ENCODE measurements at regions not wholly inside any gene's neighbourhood (a gene's known extent, or its start where the extent isn't known, plus 50 kb on each side); places are given as distances from the start of the nearest gene placed in this dataset.
"Not testable (repeated sequence)": the region's sequence is repeated elsewhere in the genome, so short reads cannot be mapped to it uniquely, and the experiment has no call there.

DNA sequence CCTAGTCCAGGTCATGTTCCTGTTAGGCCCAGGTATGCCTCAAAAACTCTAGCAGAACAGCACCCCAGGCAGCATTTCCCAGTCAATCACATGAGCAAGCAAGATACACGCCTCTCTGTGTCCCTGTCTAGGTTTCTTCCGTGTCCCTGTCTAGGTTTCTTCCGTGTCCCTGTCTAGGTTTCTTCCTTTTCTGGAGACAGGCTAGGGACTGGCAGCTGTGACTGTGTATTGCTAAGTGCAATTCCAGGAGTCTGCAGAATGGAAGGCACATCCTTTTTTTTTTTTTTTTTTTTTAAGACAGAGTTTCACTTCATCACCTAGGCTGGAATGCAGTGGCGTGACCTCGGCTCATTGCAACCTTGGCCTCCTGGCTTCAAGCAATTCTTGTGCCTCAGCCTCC lies 77.6 kb downstream of the SETD4 start:
- in situ Hi-C loops (cut with HindIII; ENCODE audit: low sequenced_read_pairs): no loop called here
- no peak for DNase-seq (ENCODE audit: low read depth, low spot score)
- TF ChIP-seq, protein P1, sequence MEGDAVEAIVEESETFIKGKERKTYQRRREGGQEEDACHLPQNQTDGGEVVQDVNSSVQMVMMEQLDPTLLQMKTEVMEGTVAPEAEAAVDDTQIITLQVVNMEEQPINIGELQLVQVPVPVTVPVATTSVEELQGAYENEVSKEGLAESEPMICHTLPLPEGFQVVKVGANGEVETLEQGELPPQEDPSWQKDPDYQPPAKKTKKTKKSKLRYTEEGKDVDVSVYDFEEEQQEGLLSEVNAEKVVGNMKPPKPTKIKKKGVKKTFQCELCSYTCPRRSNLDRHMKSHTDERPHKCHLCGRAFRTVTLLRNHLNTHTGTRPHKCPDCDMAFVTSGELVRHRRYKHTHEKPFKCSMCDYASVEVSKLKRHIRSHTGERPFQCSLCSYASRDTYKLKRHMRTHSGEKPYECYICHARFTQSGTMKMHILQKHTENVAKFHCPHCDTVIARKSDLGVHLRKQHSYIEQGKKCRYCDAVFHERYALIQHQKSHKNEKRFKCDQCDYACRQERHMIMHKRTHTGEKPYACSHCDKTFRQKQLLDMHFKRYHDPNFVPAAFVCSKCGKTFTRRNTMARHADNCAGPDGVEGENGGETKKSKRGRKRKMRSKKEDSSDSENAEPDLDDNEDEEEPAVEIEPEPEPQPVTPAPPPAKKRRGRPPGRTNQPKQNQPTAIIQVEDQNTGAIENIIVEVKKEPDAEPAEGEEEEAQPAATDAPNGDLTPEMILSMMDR (IDR thresholded peaks at IDR 0.05; ENCODE audit: low read depth, low read length): no peak
- no peak overlapping the region for H3K4me3 ChIP-seq (ENCODE audit: low read depth, low read length)

DNA sequence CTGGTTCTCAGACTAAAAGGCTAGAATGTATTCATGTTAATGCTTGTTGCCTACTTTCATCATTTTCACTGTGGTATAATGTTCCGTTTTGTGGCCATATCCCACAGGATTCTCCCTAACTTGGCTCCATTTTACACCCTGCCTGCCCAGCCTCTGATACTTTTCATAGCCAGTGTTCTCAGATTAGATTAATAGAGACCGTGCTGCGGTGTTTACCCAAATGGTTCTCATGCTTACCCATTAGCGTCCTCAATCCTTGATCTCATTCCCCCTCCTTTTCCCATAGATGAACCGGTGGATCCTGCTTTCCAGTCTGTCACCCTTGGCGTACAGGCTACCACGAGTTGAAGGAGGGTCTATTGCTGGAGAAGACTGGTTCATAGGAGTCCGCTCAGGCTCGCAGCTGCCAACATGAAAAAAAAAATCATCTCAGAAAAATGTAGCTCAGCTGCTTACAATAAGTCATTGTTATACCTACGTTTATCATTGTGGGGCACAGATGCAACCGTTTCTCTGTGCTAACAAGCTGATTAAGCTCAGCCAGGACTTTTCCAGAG lies 78.7 kb downstream of the SETD4 start:
- in situ Hi-C loops (cut with HindIII; ENCODE audit: low sequenced_read_pairs): no loop called here
- H3K4me3 ChIP-seq (ENCODE audit: low read depth, low read length): no peak overlapping the region
- DNase-seq (ENCODE audit: low read depth, low spot score): no peak
- TF ChIP-seq, protein P1 (IDR thresholded peaks at IDR 0.05; ENCODE audit: low read depth, low read length): no peak

DNA sequence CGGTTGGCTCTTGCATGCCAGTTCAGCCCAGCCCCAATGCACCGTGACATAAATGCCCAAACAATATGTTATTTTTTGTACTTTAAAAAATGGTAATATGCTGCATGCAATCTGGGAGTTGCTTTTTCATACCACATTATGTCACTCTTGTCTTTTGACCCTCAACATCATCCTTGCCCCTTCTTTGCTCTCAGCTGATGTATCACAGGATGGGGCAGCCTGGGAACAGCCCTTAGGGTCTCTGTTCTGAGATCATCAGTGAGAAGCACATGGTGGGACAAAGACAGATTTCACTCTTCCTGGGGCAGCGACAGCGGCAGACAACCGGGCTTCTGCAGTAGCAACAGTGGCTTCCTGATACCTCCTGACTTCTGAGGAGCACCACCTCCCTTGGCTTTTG lies 79.5 kb downstream of the SETD4 start:
- in situ Hi-C loops (cut with HindIII; ENCODE audit: low sequenced_read_pairs): no loop called here
- TF ChIP-seq, protein P1 (IDR thresholded peaks at IDR 0.05; ENCODE audit: low read depth, low read length): no peak
- no peak for DNase-seq (ENCODE audit: low read depth, low spot score)
- H3K4me3 ChIP-seq (ENCODE audit: low read depth, low read length): no peak overlapping the region

DNA sequence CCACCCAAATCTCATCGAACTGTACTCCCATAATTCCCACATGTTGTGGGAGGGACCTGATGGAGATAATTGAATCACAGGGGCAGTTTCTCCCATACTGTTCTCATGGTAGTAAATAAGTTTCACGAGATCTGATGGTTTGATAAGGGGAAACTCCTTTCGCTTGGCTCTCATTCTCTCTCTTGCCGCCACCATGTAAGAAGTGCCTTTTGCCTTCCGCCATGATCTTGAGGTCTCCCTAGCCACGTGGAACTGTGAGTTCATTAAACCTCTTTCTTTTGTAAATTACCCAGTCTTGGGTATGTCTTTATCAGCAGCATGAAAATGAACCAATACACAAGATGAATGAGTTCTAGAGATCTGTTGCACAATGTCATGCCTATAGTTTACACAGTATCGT lies 82.5 kb downstream of the SETD4 start:
- in situ Hi-C loops (cut with HindIII; ENCODE audit: low sequenced_read_pairs): not testable (repeated sequence)

DNA sequence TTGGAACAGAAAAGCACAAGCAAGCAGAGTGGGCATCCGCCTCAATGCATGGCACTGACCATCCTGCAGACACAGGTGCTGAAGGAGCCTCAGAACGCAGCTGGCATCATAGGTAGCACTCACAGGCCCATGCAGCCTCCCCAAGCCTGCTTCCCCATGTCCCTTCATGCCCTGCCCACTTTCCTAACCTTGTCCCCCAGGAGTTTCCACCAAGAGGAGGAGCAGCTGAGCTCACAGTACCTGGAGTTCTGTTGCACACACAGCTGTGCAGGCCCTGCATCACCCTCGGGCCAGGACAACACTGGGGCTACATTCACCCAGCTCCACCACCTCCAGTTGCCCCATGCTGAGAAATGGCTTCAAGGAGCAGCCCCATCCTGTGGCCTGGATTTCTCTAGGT lies 83.4 kb downstream of the SETD4 start:
- DNase-seq (ENCODE audit: low read depth, low spot score): no peak
- no peak overlapping the region for H3K4me3 ChIP-seq (ENCODE audit: low read depth, low read length)
- TF ChIP-seq, protein P1 (IDR thresholded peaks at IDR 0.05; ENCODE audit: low read depth, low read length): no peak
- in situ Hi-C loops (cut with HindIII; ENCODE audit: low sequenced_read_pairs): no loop called here

More for the DNA sequence above, 82.5 kb downstream of the SETD4 start:
- not testable (repeated sequence) for H3K4me3 ChIP-seq (ENCODE audit: low read depth, low read length); DNase-seq (ENCODE audit: low read depth, low spot score)

DNA sequence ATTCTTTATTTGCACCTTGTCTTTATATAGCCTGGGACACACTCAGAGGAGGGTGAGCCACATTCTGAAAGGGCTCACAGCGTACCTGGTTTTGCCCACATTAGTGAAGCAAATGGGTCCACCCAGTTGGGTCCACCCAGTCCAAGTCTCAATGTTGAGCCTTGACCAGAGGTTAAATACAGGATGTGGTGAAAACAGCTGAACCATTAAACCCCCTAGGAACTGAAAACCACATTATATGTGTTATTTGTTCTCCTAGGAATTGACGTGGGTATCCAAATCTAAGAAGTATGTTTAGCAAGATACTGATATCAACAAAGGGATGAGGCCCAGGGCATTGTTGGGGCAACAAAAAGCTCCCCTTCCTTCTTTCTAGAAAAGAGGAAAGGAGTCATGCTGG lies 83.8 kb downstream of the SETD4 start:
- in situ Hi-C loops (cut with HindIII; ENCODE audit: low sequenced_read_pairs): no loop called here
- peak; percentile 16 for DNase-seq (ENCODE audit: low read depth, low spot score)
- no peak overlapping the region for H3K4me3 ChIP-seq (ENCODE audit: low read depth, low read length)
- TF ChIP-seq, protein P1 (IDR thresholded peaks at IDR 0.05; ENCODE audit: low read depth, low read length): no peak

DNA sequence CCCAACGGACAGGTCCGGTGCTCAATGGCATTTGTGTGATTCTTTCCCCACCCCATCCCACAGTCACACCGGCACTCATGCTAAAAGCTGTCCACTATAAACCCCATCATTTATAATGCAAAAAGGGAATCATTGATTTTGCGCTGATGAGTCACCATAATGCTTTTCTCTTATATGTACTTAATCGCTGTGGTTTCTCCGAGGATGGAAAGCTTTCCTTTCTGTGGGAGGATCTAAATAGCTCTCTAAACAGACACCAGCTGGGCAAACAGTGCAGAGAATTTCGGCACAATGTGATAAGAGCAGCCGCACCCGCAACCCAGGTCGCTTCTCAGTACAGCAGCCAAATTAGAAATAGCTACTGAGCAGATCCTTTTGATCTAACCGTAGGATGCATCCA lies 85.6 kb downstream of the SETD4 start:
- TF ChIP-seq, protein P1 (IDR thresholded peaks at IDR 0.05; ENCODE audit: low read depth, low read length): no peak
- no peak overlapping the region for H3K4me3 ChIP-seq (ENCODE audit: low read depth, low read length)
- in situ Hi-C loops (cut with HindIII; ENCODE audit: low sequenced_read_pairs): no loop called here
- peak; percentile 66 for DNase-seq (ENCODE audit: low read depth, low spot score)
